Liver (tissue), 3 donors: ENCODE measurements at regions not wholly inside any gene's neighbourhood (a gene's known extent, or its start where the extent isn't known, plus 50 kb on each side); places are given as distances from the start of the nearest gene placed in this dataset.

ENCODE experiments used
- GABPA ChIP-seq, 2 donors: IDR thresholded peaks in 1 of 2; conservative IDR thresholded peaks in 1 of 2; 2 replicates each; pipeline ENCODE4 v1.6.1; 2016; ENCODE audit warnings: antibody characterized with exemption in 2 of 2, mild to moderate bottlenecking in 1 of 2, moderate library complexity in 1 of 2
- YY1 ChIP-seq: IDR thresholded peaks from 2 replicates; pipeline ENCODE4 v1.6.1; 2016; ENCODE audit warnings: antibody characterized with exemption, mild to moderate bottlenecking
- TF ChIP-seq, protein P1 (sequence below): fragments of 150-350 bp; IDR thresholded peaks from 2 replicates; pipeline ENCODE4 v1.5.1; 2017; ENCODE audit warnings: improper control_type of control experiment, low read depth, low read length; ENCODE audit not compliant: missing input control
- TF ChIP-seq, protein P2 (sequence below): IDR thresholded peaks from 2 replicates; pipeline ENCODE4 v1.6.1; 2016; ENCODE audit warnings: antibody characterized with exemption
- TF ChIP-seq, protein P3 (sequence below): IDR thresholded peaks from 2 replicates; pipeline ENCODE4 v1.6.1; 2016; ENCODE audit warnings: antibody characterized with exemption, mild to moderate bottlenecking
- TF ChIP-seq, protein P4 (sequence below): IDR thresholded peaks from 2 replicates; pipeline ENCODE4 v1.6.1; 2016; ENCODE audit warnings: antibody characterized with exemption
- donor health status: healthy.
- donor health status: healthy.

DNA sequence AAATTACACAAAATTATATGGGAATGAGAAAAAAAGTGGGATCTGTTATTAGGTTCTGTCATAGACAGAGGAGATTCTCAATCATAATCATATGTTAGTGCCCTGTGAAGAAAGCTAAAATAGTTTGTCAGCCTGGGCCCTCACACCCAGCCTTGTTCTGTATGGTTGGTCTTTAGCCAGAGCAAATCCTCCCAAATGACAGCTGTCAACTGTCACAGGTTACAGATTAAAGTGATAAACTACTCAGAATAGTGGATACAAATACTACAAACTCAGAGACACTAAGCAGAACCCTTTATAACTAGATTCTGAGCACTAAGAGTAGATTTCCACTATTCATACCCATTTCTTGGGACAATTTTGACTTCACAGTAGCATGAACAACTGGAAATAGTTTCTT lies 405.0 kb upstream of the MEF2C start:
- TF ChIP-seq, protein P1, sequence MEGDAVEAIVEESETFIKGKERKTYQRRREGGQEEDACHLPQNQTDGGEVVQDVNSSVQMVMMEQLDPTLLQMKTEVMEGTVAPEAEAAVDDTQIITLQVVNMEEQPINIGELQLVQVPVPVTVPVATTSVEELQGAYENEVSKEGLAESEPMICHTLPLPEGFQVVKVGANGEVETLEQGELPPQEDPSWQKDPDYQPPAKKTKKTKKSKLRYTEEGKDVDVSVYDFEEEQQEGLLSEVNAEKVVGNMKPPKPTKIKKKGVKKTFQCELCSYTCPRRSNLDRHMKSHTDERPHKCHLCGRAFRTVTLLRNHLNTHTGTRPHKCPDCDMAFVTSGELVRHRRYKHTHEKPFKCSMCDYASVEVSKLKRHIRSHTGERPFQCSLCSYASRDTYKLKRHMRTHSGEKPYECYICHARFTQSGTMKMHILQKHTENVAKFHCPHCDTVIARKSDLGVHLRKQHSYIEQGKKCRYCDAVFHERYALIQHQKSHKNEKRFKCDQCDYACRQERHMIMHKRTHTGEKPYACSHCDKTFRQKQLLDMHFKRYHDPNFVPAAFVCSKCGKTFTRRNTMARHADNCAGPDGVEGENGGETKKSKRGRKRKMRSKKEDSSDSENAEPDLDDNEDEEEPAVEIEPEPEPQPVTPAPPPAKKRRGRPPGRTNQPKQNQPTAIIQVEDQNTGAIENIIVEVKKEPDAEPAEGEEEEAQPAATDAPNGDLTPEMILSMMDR = no peak
- TF ChIP-seq, protein P2, sequence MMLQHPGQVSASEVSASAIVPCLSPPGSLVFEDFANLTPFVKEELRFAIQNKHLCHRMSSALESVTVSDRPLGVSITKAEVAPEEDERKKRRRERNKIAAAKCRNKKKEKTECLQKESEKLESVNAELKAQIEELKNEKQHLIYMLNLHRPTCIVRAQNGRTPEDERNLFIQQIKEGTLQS = no peak
- TF ChIP-seq YY1 (no peak), GABPA (IDR thresholded peaks at IDR 0.05 in 1 of 2, conservative IDR thresholded peaks at IDR 0.05 in 1 of 2) (no peak)
- TF ChIP-seq, protein P3, sequence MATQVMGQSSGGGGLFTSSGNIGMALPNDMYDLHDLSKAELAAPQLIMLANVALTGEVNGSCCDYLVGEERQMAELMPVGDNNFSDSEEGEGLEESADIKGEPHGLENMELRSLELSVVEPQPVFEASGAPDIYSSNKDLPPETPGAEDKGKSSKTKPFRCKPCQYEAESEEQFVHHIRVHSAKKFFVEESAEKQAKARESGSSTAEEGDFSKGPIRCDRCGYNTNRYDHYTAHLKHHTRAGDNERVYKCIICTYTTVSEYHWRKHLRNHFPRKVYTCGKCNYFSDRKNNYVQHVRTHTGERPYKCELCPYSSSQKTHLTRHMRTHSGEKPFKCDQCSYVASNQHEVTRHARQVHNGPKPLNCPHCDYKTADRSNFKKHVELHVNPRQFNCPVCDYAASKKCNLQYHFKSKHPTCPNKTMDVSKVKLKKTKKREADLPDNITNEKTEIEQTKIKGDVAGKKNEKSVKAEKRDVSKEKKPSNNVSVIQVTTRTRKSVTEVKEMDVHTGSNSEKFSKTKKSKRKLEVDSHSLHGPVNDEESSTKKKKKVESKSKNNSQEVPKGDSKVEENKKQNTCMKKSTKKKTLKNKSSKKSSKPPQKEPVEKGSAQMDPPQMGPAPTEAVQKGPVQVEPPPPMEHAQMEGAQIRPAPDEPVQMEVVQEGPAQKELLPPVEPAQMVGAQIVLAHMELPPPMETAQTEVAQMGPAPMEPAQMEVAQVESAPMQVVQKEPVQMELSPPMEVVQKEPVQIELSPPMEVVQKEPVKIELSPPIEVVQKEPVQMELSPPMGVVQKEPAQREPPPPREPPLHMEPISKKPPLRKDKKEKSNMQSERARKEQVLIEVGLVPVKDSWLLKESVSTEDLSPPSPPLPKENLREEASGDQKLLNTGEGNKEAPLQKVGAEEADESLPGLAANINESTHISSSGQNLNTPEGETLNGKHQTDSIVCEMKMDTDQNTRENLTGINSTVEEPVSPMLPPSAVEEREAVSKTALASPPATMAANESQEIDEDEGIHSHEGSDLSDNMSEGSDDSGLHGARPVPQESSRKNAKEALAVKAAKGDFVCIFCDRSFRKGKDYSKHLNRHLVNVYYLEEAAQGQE = no peak
- TF ChIP-seq, protein P4, sequence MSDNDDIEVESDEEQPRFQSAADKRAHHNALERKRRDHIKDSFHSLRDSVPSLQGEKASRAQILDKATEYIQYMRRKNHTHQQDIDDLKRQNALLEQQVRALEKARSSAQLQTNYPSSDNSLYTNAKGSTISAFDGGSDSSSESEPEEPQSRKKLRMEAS = no peak
